GM19023 (cell line): ENCODE measurements at regions not wholly inside any gene's neighbourhood (a gene's known extent, or its start where the extent isn't known, plus 50 kb on each side); places are given as distances from the start of the nearest gene placed in this dataset.
"Not testable (repeated sequence)": the region's sequence is repeated elsewhere in the genome, so short reads cannot be mapped to it uniquely, and the experiment has no call there.

Experiments
- ATAC-seq: cut with Tn5 transposase; IDR thresholded peaks from one replicate; pipeline ENCODE4 v1.9.1; 2021; ENCODE audit warnings: mild to moderate bottlenecking, moderate library complexity; ENCODE audit not compliant: unreplicated experiment

GRCh38 chr7:12002428-12002827 lies 170.4 kb upstream of the THSD7A start:
- no peak for ATAC-seq

DNA sequence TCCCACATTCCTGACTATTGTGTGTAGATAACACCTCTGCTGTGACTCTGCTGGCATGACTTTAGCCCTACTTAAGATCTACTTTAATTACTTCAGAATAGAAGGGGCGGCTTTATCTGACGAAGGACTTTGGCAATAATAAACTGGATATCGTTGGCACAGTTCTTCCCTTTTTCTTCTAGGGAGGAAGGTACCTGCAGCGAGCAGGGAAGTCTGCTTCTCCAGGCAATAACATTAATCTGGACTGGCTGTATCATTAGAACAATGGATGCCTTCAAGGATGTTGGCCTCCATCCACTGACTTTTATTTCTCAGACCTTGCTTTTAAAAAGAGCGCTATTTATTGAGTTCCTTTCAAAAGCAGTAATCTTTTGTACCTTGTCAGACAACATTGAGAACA lies 172.6 kb upstream of the THSD7A start:
- no peak for ATAC-seq

DNA sequence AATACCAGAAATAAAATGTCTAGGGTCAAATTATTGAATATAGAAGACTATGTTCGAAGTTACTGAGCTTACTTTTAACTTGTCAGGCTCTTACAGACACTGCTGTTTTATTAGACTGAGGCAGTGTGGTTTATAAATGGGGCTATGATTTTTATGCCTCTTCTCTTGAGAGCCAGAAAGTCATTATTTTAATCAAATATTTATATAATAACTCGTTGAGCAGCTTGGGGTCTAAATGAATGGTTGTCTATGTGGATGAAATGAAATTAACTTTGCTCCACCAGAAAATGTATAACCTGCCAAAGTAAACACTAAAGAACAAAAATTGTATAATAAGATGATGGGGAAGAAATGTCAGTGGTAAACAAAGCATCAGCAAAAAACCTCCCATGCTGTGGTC lies 175.6 kb upstream of the THSD7A start:
- no peak for ATAC-seq

- ATAC-seq: no peak
Measured at GRCh38 chr7:12013983-12014382, 182.0 kb upstream of the THSD7A start.

DNA sequence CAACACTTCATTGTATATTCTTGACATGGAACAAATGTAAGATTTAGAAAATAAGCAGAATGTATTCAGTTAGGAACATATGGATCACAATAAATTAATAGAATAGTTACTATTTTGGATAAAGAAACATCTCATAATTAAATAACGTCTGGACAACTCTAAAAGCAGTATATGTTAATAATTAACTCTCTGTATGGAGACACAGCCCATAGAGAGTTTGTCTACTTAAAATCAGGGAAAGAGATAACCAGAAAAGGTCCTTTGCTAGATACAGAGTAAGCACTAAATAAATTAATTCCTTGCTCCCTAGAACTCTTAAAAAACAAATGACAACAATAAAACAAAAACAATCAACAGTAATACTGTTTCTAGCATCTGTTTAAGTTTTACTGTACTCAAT lies 184.4 kb upstream of the THSD7A start:
- ATAC-seq: no peak

- ATAC-seq: no peak
Measured at GRCh38 chr7:12017046-12017445, 185.0 kb upstream of the THSD7A start.

DNA sequence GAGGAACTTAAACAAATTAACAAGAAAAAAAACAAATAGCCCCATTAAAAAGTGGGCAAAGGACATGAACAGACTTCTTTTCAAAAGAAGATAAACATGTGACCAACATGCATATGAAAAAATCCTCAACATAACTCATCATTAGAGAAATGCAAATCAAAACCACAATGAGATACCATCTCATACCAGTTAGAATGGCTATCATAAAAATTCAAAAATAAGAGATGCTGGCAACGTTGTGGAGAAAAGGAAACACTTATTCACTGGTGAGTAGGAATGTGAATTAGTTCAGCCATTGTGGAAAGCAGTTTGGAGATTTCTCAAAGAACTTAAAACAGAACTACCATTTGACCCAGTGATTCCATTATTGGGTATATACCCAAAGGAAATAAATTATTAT lies 189.1 kb upstream of the TMEM106B start:
- not testable (repeated sequence) for ATAC-seq

DNA sequence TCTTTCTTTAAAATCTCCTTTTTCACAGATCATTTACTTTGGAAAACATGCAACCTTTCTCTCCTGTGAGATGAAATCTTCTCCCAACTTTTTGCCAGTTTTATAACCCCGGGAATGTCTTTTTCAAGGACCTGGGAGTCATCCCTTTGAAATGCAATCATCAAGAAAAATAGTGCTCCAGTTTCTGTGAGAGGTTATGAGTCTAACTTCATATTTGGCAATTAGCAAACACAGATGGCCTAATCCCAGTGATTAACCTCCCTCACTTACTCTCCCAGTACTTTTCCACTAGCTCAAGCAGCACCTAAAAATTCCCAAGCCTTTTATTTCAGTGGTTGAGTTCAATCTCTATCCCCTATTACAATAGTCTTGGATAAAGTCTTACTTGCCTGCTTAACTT lies 185.8 kb upstream of the TMEM106B start:
- no peak for ATAC-seq

GRCh38 chr7:12028508-12028907 lies 182.6 kb upstream of the TMEM106B start:
- ATAC-seq: no peak

- ATAC-seq: no peak
Measured at GRCh38 chr7:12030116-12030515, 181.0 kb upstream of the TMEM106B start.

DNA sequence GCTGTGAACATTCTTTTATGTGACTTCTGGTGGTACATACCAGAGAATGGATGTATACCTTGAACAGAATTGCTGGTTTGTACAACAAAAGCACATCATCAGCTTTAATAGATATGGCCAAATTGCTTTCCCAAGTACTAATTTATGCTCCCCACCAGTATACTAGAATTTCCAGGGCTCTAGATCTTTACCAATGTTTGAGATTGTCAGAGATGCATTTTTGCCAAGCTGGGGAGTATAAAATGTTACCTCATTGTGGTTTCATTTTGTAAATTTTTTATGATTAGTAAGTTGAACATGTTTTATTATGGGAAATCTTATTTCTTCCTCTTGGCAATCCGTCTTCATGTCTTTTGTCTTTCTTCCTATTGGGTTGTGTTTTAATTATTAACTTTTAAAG lies 179.9 kb upstream of the TMEM106B start:
- no peak for ATAC-seq

DNA sequence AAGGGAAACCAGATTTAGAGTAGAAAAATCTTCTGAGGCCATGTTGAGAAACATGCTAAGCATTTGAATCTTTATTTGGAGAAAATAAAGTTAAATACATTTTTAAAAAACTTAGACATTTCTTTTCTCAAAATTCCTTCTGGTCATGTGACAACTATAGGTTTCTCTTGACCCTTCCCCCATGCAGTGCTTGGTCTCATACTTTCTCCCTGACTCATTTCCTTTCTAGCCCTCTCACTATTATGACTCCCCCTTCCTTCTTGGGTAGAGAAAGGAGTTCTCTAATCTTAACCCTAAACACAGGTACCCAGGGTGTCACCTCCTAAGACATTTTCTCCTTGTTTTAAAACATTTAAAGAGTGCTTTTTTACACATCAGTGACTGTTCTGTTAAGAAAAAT lies 179.5 kb upstream of the TMEM106B start:
- ATAC-seq: no peak

DNA sequence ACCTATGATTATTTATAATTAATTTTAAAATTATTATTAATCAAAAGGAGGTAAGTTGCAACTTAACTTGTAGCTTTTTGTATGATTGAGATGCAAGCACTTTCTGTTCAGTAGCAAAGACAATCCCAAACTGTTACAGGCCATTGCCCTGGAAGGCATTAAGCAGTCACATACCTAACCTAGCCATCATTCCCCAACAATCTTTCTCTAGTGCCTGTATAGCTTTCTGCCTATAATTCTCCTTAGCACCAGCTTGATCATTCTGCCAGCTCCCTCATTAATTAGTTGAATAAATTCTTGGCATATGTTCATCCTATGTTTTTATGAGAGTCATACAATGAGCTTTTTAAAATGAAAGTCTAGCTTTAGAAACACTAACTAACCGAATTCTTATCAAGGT lies 178.9 kb upstream of the TMEM106B start:
- no peak for ATAC-seq

DNA sequence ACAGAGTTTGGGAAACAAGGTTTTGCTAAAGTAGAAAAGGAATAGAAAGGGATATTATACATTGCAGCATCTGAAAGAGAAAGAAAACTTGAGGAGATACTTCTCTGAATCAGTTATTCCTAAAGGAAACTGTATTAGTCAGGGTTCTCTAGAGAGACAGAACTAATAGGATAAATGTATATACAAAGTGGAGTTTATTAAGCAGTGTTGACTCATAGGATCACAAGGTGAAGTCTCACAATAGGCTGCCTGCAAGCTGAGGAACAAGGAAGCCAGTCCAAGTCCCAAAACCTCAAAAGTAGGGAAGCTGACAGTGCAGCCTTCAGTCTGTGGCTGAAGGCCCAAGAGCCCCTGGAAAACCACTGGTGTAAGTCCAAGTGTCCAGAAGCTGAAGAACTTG lies 167.6 kb upstream of the TMEM106B start:
- not testable (repeated sequence) for ATAC-seq

- ATAC-seq: no peak
Measured at GRCh38 chr7:12052211-12052610, 158.9 kb upstream of the TMEM106B start.

DNA sequence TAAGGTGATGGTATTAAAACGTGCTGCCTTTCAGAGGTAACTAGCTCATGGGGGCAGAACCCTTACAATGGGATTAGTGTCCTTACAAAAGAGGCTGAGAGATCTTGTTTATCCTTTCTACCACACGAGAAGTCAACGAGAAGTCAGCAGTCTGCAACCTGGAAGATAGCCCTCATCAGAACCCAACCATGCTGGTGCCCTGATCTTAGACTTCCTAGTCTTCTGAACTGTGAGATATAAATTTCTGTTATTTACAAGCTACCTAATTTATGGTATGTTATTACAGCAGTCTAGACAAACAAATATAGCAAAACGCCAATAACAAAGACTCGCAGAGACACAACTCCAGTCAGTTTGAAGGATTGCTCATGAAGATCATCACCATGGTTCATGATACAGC lies 157.5 kb upstream of the TMEM106B start:
- no peak for ATAC-seq

DNA sequence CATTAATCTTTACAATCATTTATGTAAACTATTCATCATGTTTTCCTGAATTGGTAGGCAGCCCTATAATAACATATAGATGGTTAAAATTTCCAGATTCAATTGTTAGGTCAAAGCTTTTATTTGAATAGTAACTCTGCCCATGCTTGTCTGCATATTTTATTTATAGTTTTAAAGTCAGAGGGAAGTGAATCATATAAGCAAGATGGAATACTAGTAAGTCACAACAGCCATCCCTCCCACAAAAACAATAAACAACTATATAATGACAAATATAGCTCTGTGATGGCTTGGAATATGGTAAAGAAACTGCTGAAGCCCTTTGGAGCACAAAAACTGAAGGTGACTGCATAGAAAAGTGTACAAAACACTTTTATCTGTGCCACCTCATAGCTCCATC lies 156.3 kb upstream of the TMEM106B start:
- ATAC-seq: no peak

DNA sequence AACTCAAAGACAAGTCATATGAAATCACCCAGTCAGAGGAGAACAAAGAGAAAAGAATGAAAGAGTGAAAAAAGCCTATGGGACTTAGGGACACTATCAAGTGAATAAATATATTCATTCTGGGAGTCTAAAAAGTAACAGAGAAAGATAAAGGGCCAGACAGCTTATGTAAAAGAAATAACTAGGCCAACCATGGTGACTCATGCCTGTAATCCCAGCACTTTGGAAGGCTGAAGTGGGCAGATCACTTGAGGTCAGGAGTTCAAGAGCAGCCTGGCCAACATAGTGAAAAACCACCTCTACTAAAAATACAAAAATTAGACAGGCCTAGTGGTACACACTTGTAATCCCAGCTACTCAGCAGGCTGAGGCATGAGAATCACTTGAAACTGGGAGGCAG lies 154.7 kb upstream of the TMEM106B start:
- ATAC-seq: no peak

DNA sequence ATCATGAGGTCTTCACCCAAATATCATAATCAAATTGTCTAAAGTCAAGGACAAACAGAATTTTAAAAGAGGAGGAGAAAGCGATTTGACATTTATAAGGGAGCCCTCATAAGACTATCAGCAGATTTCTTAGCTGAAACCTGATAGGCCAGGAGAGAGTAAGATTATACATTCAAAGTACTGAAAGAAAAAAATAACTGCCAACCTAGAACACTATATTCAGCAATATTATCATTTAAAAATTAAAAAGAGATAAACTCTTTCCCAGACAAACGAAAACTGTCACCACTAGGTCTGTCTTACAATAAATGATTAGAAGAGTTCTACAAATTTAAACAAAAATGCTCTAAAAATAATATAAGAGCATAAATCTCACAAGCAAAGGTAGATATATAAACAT lies 154.1 kb upstream of the TMEM106B start:
- ATAC-seq: no peak

- no peak for ATAC-seq
Measured at GRCh38 chr7:12062062-12062461, 149.0 kb upstream of the TMEM106B start.

DNA sequence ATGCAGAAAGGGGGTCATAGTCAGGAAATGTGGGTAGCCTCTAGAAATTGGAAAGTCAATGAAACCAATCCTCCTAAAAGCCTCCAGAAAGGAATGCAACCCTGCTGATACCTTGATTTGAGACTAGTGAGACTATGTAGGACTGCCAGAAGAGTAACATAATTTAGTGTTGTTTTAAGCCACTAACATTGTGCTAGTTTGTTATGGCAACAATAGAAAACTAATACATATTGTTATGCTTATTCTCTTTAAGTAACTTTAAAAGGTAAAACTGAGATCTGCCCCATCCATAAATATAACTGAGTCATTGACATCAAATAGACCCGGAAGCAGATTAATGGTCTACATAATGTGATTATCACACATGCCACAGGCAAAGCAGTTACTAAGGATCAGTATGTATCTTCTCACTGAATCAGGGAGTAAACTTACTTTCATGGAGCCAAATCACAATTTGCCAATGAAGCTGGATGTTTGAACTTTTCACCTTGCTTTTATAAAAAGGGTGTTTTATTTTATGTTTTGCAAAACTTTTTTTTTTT lies 146.4 kb upstream of the TMEM106B start:
- no peak for ATAC-seq

DNA sequence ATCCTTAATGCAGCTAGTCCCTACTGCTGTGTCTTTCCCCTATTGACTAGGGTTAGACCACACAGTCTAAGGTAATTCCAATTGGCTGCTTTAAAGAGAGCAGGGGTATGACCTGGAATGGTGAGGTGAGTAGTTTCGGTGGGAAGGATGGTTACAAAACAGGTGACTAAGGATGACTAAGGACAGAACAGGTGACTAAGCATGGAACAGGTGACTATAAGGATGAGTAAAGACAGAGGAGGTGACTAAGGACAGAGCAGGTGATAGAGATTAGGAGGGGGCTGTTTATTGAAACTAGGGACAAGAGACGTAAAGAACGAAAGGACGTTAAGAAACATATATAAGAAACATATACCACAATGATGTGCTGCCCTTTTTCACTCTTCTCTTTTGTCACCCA lies 145.1 kb upstream of the TMEM106B start:
- no peak for ATAC-seq

GRCh38 chr7:12066521-12066920 lies 144.6 kb upstream of the TMEM106B start:
- no peak for ATAC-seq
